NT2/D1 (cell line): ENCODE measurements at regions not wholly inside any gene's neighbourhood (a gene's known extent, or its start where the extent isn't known, plus 50 kb on each side); places are given as distances from the start of the nearest gene placed in this dataset.
"Not testable (repeated sequence)": the region's sequence is repeated elsewhere in the genome, so short reads cannot be mapped to it uniquely, and the experiment has no call there.

Source experiments
- DNase-seq: peaks from one replicate; pipeline ENCODE4 v3.0.0-alpha.2; 2011; ENCODE audit warnings: low read depth, low spot score
- H3K27me3 ChIP-seq: 2 replicates; pipeline ENCODE4 v1.6.0; 2011; ENCODE audit warnings: mild to moderate bottlenecking; ENCODE audit not compliant: insufficient read length, insufficient read depth
- H3K36me3 ChIP-seq: 2 replicates; pipeline ENCODE4 v1.6.1; 2011; ENCODE audit warnings: mild to moderate bottlenecking, low read length, mixed read lengths; ENCODE audit not compliant: insufficient read depth, insufficient read length
- H3K4me1 ChIP-seq: 2 replicates; pipeline ENCODE4 v1.5.1; 2011; ENCODE audit not compliant: insufficient read depth, insufficient read length
- H3K4me3 ChIP-seq: 2 replicates; pipeline ENCODE4 v1.5.1; 2011; ENCODE audit warnings: low read depth; ENCODE audit not compliant: insufficient read length
- H3K9ac ChIP-seq: 2 replicates; pipeline ENCODE4 v1.6.0; 2011; ENCODE audit warnings: low read depth; ENCODE audit not compliant: insufficient read length
- H3K9me3 ChIP-seq: 2 replicates; pipeline ENCODE4 v1.5.1; 2011; ENCODE audit warnings: mild to moderate bottlenecking, low read length; ENCODE audit not compliant: insufficient read depth
- SUZ12 ChIP-seq: IDR thresholded peaks from 2 replicates; pipeline ENCODE4 v1.6.1; 2011; ENCODE audit not compliant: insufficient read length, insufficient read depth; ENCODE audit errors: extremely low read depth
- YY1 ChIP-seq: IDR thresholded peaks from 2 replicates; pipeline ENCODE4 v1.6.1; 2011; ENCODE audit not compliant: insufficient read length, insufficient read depth
- ZNF274 ChIP-seq: IDR thresholded peaks from 2 replicates; pipeline ENCODE4 v1.6.1; 2011; ENCODE audit warnings: mild to moderate bottlenecking, low read depth, low read length

GRCh38 chr20:40882152-40882551, 146.5 kb upstream of the TOP1 start:
- H3K9me3 ChIP-seq, result no peaks in the 10 kb centered on the region
- TF ChIP-seq ZNF274, result no peak
- TF ChIP-seq YY1, result no peak
- no peak for TF ChIP-seq SUZ12

GRCh38 chr20:40883097-40883496, 145.5 kb upstream of the TOP1 start:
- Histone ChIP-seq H3K9ac (no peak overlapping the region), H3K9me3 (no peaks in the 10 kb centered on the region)
- no peak for DNase-seq

More at GRCh38 chr20:40882152-40882551, 146.5 kb upstream of the TOP1 start:
- Histone ChIP-seq H3K36me3 (no peaks in the 10 kb centered on the region), H3K4me3 (no peak overlapping the region), H3K27me3 (no peaks in the 10 kb centered on the region), H3K9ac (no peak overlapping the region), H3K4me1 (no peaks in the 10 kb centered on the region)
- DNase-seq, result no peak

GRCh38 chr20:40887105-40887504, 141.5 kb upstream of the TOP1 start:
- TF ChIP-seq ZNF274 (no peak), YY1 (no peak), SUZ12 (no peak)
- H3K9me3 ChIP-seq, result no peaks in the 10 kb centered on the region
- no peaks in the 10 kb centered on the region for H3K36me3 ChIP-seq
- H3K4me1 ChIP-seq, result no peaks in the 10 kb centered on the region
- no peak for DNase-seq
- H3K27me3 ChIP-seq, result no peaks in the 10 kb centered on the region
- H3K9ac ChIP-seq, result no peak overlapping the region
- no peak overlapping the region for H3K4me3 ChIP-seq

More at GRCh38 chr20:40883097-40883496, 145.5 kb upstream of the TOP1 start:
- Histone ChIP-seq H3K4me3 (no peak overlapping the region), H3K27me3 (no peaks in the 10 kb centered on the region), H3K4me1 (no peaks in the 10 kb centered on the region), H3K36me3 (no peaks in the 10 kb centered on the region)
- TF ChIP-seq ZNF274 (no peak), SUZ12 (no peak), YY1 (no peak)

GRCh38 chr20:40889266-40889665, 139.4 kb upstream of the TOP1 start:
- DNase-seq, H3K36me3 ChIP-seq: not testable (repeated sequence)

GRCh38 chr20:40890181-40890580, 138.4 kb upstream of the TOP1 start:
- TF ChIP-seq ZNF274, result no peak
- Histone ChIP-seq H3K4me3 (no peak overlapping the region), H3K9me3 (no peaks in the 10 kb centered on the region), H3K4me1 (no peaks in the 10 kb centered on the region), H3K9ac (no peak overlapping the region), H3K36me3 (no peaks in the 10 kb centered on the region), H3K27me3 (no peaks in the 10 kb centered on the region)
- no peak for DNase-seq

More at GRCh38 chr20:40889266-40889665, 139.4 kb upstream of the TOP1 start:
- H3K9me3 ChIP-seq, H3K4me3 ChIP-seq, H3K4me1 ChIP-seq, H3K27me3 ChIP-seq, H3K9ac ChIP-seq: not testable (repeated sequence)

GRCh38 chr20:40890635-40891034, 138.0 kb upstream of the TOP1 start:
- no peaks in the 10 kb centered on the region for H3K27me3 ChIP-seq
- DNase-seq, result no peak
- H3K9me3 ChIP-seq, result no peaks in the 10 kb centered on the region
- TF ChIP-seq YY1 (no peak), SUZ12 (no peak), ZNF274 (no peak)
- H3K4me1 ChIP-seq, result no peaks in the 10 kb centered on the region
- no peak overlapping the region for H3K9ac ChIP-seq
- no peak overlapping the region for H3K4me3 ChIP-seq
- H3K36me3 ChIP-seq, result no peaks in the 10 kb centered on the region

- Histone ChIP-seq H3K27me3 (no peaks in the 10 kb centered on the region), H3K9me3 (no peaks in the 10 kb centered on the region), H3K4me1 (no peaks in the 10 kb centered on the region), H3K9ac (no peak overlapping the region), H3K4me3 (no peak overlapping the region), H3K36me3 (no peaks in the 10 kb centered on the region)
- no peak for DNase-seq
- TF ChIP-seq ZNF274 (no peak), SUZ12 (no peak), YY1 (no peak)
Measured at GRCh38 chr20:40891351-40891750, 137.3 kb upstream of the TOP1 start.

- H3K4me3 ChIP-seq, result no peak overlapping the region
- no peak overlapping the region for H3K9ac ChIP-seq
- no peak for DNase-seq
- no peak for TF ChIP-seq SUZ12
- H3K27me3 ChIP-seq, result no peaks in the 10 kb centered on the region
- H3K9me3 ChIP-seq, result no peaks in the 10 kb centered on the region
- no peaks in the 10 kb centered on the region for H3K4me1 ChIP-seq
- H3K36me3 ChIP-seq, result no peaks in the 10 kb centered on the region
Measured at GRCh38 chr20:40892642-40893041, 136.0 kb upstream of the TOP1 start.
